PC-3 (cell line): ENCODE measurements at regions not wholly inside any gene's neighbourhood (a gene's known extent, or its start where the extent isn't known, plus 50 kb on each side); places are given as distances from the start of the nearest gene placed in this dataset.

ENCODE experiments used
- EZH2 ChIP-seq: fragments of 300-600 bp; sonication (generic); IDR thresholded peaks from one replicate; pipeline ENCODE4 v1.6.1; 2017; ENCODE audit warnings: antibody characterized with exemption, mild to moderate bottlenecking, low read length; ENCODE audit not compliant: unreplicated experiment
- EZH2phosphoT487 ChIP-seq: fragments of 300-600 bp; sonication (generic); IDR thresholded peaks from 2 replicates; pipeline ENCODE4 v1.6.1; 2018; ENCODE audit warnings: mild to moderate bottlenecking, antibody characterized with exemption, low read length, borderline replicate concordance
- TF ChIP-seq, protein P1 (sequence below): fragments of 300-600 bp; sonication (generic); conservative IDR thresholded peaks from 2 replicates; pipeline ENCODE4 v1.5.1; 2017; ENCODE audit warnings: antibody characterized with exemption, low read depth, mild to moderate bottlenecking, low read length

DNA sequence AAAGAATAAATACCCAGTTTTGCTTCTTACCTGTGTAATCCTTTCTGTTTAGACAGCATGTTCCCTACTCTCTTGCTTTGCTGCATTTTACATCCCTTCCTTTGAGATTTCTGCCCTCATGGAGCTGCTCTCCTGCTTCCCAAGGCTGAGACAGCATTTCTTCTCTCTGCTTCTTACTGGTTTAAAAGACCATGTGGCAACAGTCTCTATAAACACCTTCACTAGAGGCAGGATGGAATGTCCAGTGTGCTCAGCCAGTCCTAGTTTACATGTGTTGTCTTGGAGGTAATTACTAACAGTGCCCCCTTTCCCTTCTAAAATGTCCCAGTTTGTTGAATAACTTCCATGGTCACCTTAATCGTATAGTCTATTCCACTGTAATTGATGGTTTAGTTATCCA lies 262.3 kb downstream of the CNTN3 start:
- TF ChIP-seq EZH2 (no peak), EZH2phosphoT487 (no peak)
- TF ChIP-seq, protein P1, sequence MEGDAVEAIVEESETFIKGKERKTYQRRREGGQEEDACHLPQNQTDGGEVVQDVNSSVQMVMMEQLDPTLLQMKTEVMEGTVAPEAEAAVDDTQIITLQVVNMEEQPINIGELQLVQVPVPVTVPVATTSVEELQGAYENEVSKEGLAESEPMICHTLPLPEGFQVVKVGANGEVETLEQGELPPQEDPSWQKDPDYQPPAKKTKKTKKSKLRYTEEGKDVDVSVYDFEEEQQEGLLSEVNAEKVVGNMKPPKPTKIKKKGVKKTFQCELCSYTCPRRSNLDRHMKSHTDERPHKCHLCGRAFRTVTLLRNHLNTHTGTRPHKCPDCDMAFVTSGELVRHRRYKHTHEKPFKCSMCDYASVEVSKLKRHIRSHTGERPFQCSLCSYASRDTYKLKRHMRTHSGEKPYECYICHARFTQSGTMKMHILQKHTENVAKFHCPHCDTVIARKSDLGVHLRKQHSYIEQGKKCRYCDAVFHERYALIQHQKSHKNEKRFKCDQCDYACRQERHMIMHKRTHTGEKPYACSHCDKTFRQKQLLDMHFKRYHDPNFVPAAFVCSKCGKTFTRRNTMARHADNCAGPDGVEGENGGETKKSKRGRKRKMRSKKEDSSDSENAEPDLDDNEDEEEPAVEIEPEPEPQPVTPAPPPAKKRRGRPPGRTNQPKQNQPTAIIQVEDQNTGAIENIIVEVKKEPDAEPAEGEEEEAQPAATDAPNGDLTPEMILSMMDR = no peak
